H9 (cell line): ENCODE measurements at regions not wholly inside any gene's neighbourhood (a gene's known extent, or its start where the extent isn't known, plus 50 kb on each side); places are given as distances from the start of the nearest gene placed in this dataset.

Source experiments
- DNase-seq: peaks from one replicate; pipeline ENCODE4 v3.0.0-alpha.2; 2017
- H2AFZ ChIP-seq: one replicate; pipeline ENCODE4 v1.6.1; 2013; ENCODE audit warnings: mild to moderate bottlenecking, low read length, control low read depth, moderate library complexity
- H2AK5ac ChIP-seq: 2 replicates; pipeline ENCODE4 v1.6.1; 2013; ENCODE audit warnings: low read length, control low read depth, mixed read lengths; ENCODE audit not compliant: insufficient read length
- H2BK120ac ChIP-seq: one replicate; pipeline ENCODE4 v1.6.1; 2013; ENCODE audit warnings: low read depth, mild to moderate bottlenecking, low read length, control low read depth, inconsistent platforms; ENCODE audit not compliant: poor library complexity, severe bottlenecking
- H2BK12ac ChIP-seq: 2 replicates; pipeline ENCODE4 v1.6.1; 2013; ENCODE audit warnings: low read length, control low read depth, mixed read lengths, low read depth; ENCODE audit not compliant: insufficient read length
- H2BK15ac ChIP-seq: 2 replicates; pipeline ENCODE4 v1.6.1; 2013; ENCODE audit warnings: low read depth, low read length, control low read depth
- H2BK20ac ChIP-seq: one replicate; pipeline ENCODE4 v1.6.1; 2013; ENCODE audit warnings: low read depth, mild to moderate bottlenecking, low read length, control low read depth, inconsistent platforms; ENCODE audit not compliant: poor library complexity, severe bottlenecking
- H2BK5ac ChIP-seq: 2 replicates; pipeline ENCODE4 v1.6.1; 2013; ENCODE audit warnings: low read length, control low read depth, mixed read lengths; ENCODE audit not compliant: insufficient read length
- H3K14ac ChIP-seq: 2 replicates; pipeline ENCODE4 v1.6.1; 2013; ENCODE audit warnings: low read length, control low read depth; ENCODE audit not compliant: insufficient read depth
- H3K18ac ChIP-seq: 2 replicates; pipeline ENCODE4 v1.6.1; 2013; ENCODE audit warnings: low read depth, mild to moderate bottlenecking, mixed read lengths, low read length, control low read depth; ENCODE audit not compliant: insufficient read length
- H3K23ac ChIP-seq: 2 replicates; pipeline ENCODE4 v1.6.1; 2013; ENCODE audit warnings: low read length, control low read depth, mixed read lengths, low read depth; ENCODE audit not compliant: insufficient read length
- H3K23me2 ChIP-seq: 2 replicates; pipeline ENCODE4 v1.6.1; 2013; ENCODE audit warnings: low read depth, mild to moderate bottlenecking, mixed read lengths, low read length, control low read depth; ENCODE audit not compliant: insufficient read length, poor library complexity, severe bottlenecking
- H3K27ac ChIP-seq: 2 replicates; pipeline ENCODE4 v1.5.1; 2013; ENCODE audit warnings: low read length, control low read depth, mixed read lengths, low read depth; ENCODE audit not compliant: insufficient read length
- H3K27me3 ChIP-seq: 2 replicates; pipeline ENCODE4 v1.6.1; 2013; ENCODE audit warnings: low read length, control low read depth, inconsistent platforms; ENCODE audit not compliant: insufficient read depth
- H3K4ac ChIP-seq: 2 replicates; pipeline ENCODE4 v1.6.1; 2013; ENCODE audit warnings: low read depth, mild to moderate bottlenecking, control low read depth, inconsistent platforms, low read length, moderate library complexity
- H3K4me1 ChIP-seq: 2 replicates; pipeline ENCODE4 v1.6.1; 2013; ENCODE audit warnings: low read length, control low read depth, inconsistent platforms; ENCODE audit not compliant: insufficient read depth
- H3K4me2 ChIP-seq: 2 replicates; pipeline ENCODE4 v1.6.1; 2013; ENCODE audit warnings: low read length, control low read depth, mixed read lengths; ENCODE audit not compliant: insufficient read length, insufficient read depth
- H3K56ac ChIP-seq: 2 replicates; pipeline ENCODE4 v1.6.1; 2013; ENCODE audit warnings: low read depth, mild to moderate bottlenecking, mixed read lengths, low read length, control low read depth; ENCODE audit not compliant: insufficient read length
- H3K79me1 ChIP-seq: 2 replicates; pipeline ENCODE4 v1.6.1; 2013; ENCODE audit warnings: low read depth, mild to moderate bottlenecking, moderate library complexity, low read length, control low read depth, inconsistent platforms; ENCODE audit not compliant: insufficient read depth, poor library complexity, severe bottlenecking
- H3K79me2 ChIP-seq: 2 replicates; pipeline ENCODE4 v1.6.1; 2013; ENCODE audit warnings: low read length, control low read depth, inconsistent platforms; ENCODE audit not compliant: insufficient read depth
- H3K9ac ChIP-seq: 2 replicates; pipeline ENCODE4 v1.6.1; 2013; ENCODE audit warnings: low read length, control low read depth, mixed read lengths; ENCODE audit not compliant: insufficient read length; ENCODE audit errors: extremely low read depth
- H3K9me3 ChIP-seq: one replicate; pipeline ENCODE4 v1.6.1; 2013; ENCODE audit warnings: low read depth, low read length, inconsistent platforms; ENCODE audit not compliant: control insufficient read depth
- H3T11ph ChIP-seq: one replicate; pipeline ENCODE4 v1.6.1; 2013; ENCODE audit warnings: mild to moderate bottlenecking, low read length, control low read depth, inconsistent platforms
- H4K20me1 ChIP-seq: one replicate; pipeline ENCODE4 v1.6.1; 2013; ENCODE audit not compliant: control insufficient read depth, insufficient read length, insufficient read depth
- H4K5ac ChIP-seq: 2 replicates; pipeline ENCODE4 v1.6.1; 2013; ENCODE audit warnings: low read depth, mild to moderate bottlenecking, mixed read lengths, low read length, control low read depth; ENCODE audit not compliant: insufficient read length
- H4K8ac ChIP-seq: replicated peaks from 2 replicates; pipeline ENCODE4 v1.6.1; 2013; ENCODE audit warnings: low read length, control low read depth, mixed read lengths, low read depth; ENCODE audit not compliant: insufficient read length
- H4K91ac ChIP-seq: 2 replicates; pipeline ENCODE4 v1.6.1; 2013; ENCODE audit warnings: low read depth, mild to moderate bottlenecking, moderate library complexity, mixed read lengths, low read length, control low read depth; ENCODE audit not compliant: insufficient read length
- H3K27ac Mint-ChIP-seq, 3 experiments: 2 replicates in 2 of 3; 3 replicates in 1 of 3; pipeline ENCODE4 v1.8.0; 2020 to 2021; ENCODE audit warnings: mixed read lengths in 3 of 3, mild to moderate bottlenecking in 1 of 3, moderate library complexity in 1 of 3
- H3K27me3 Mint-ChIP-seq: 2 replicates; pipeline ENCODE4 v1.8.0; 2021; ENCODE audit warnings: low read depth, mild to moderate bottlenecking, moderate library complexity, mixed read lengths
- H3K36me3 Mint-ChIP-seq, 3 experiments: 2 replicates in 2 of 3; 3 replicates in 1 of 3; pipeline ENCODE4 v1.8.0; 2020 to 2021; ENCODE audit warnings: low read depth in 3 of 3, mixed read lengths in 3 of 3; ENCODE audit not compliant: insufficient read depth in 1 of 3
- H3K4me1 Mint-ChIP-seq, 2 experiments: 2 replicates each; pipeline ENCODE4 v1.8.0; 2020; ENCODE audit warnings: mixed read lengths in 2 of 2
- H3K4me3 Mint-ChIP-seq, 2 experiments: 2 replicates in 1 of 2; 3 replicates in 1 of 2; pipeline ENCODE4 v1.8.0; 2020 to 2021; ENCODE audit warnings: mild to moderate bottlenecking in 2 of 2, mixed read lengths in 2 of 2, moderate library complexity in 1 of 2
- H3K9me3 Mint-ChIP-seq, 2 experiments: 2 replicates in 1 of 2; 3 replicates in 1 of 2; pipeline ENCODE4 v1.8.0; 2020; ENCODE audit warnings: mild to moderate bottlenecking in 2 of 2, mixed read lengths in 2 of 2, moderate library complexity in 1 of 2
- CTCF ChIP-seq: fragments of 200-600 bp; sonication (generic); conservative IDR thresholded peaks from 3 replicates; pipeline ENCODE4 v1.8.0; 2021; ENCODE audit warnings: antibody characterized with exemption, mild to moderate bottlenecking
- WGBS: extraction: QIAGEN DNeasy Blood & Tissue Kit; methylation state at CpG from one replicate; pipeline ENCODE4 v1.1.7; 2013; ENCODE audit warnings: missing lambda C conversion rate, low lambda C conversion rate, mixed read lengths; ENCODE audit not compliant: insufficient read length; ENCODE audit errors: extremely low coverage; 5-methylcytosine and 5-hydroxymethylcytosine counted together

- H3K4me1 ChIP-seq, result 0 out of 2 replicates have a peak, but pooled peaks cover 3% of the 10 kb centered on the region
- no peak overlapping the region for H3K4me3 Mint-ChIP-seq
- H4K5ac ChIP-seq, result no peak overlapping the region
These were observed 336.9 kb upstream of the UMPS start for GRCh38 chr3:124393340-124393739.

More at GRCh38 chr3:124393340-124393739, 336.9 kb upstream of the UMPS start:
- no peak overlapping the region for H2BK20ac ChIP-seq
- H2BK120ac ChIP-seq, result no peak overlapping the region
- H3K4ac ChIP-seq, result no peak overlapping the region
- no CpG with 5 or more reads among the region's 2 CpGs for WGBS
- H3K23ac ChIP-seq, result no peak overlapping the region
- no peak overlapping the region for H3K9ac ChIP-seq
- no peak for DNase-seq
- H3K56ac ChIP-seq, result no peak overlapping the region
- H3K18ac ChIP-seq, result no peak overlapping the region
- no peak overlapping the region for H2AK5ac ChIP-seq
- no peak overlapping the region for H4K91ac ChIP-seq
- H3T11ph ChIP-seq, result no peak overlapping the region
- no peaks in the 10 kb centered on the region for H3K79me2 ChIP-seq
- H2AFZ ChIP-seq, result no peak overlapping the region
- H3K27ac ChIP-seq, result no peak overlapping the region
- no peaks in the 10 kb centered on the region for H4K20me1 ChIP-seq
- H2BK5ac ChIP-seq, result no peak overlapping the region
- no peak overlapping the region for H3K14ac ChIP-seq
- no peak overlapping the region for H2BK15ac ChIP-seq
- no peaks in the 10 kb centered on the region for H3K9me3 ChIP-seq
- no peaks in the 10 kb centered on the region for H3K23me2 ChIP-seq
- H2BK12ac ChIP-seq, result no peak overlapping the region
- Mint-ChIP-seq H3K4me1 (peaks cover 2% of the 10 kb centered on the region in 2 experiments), H3K27me3 (no peaks in the 10 kb centered on the region; the same call in 1 of the 2 replicates), H3K36me3 (no peaks in the 10 kb centered on the region), H3K9me3 (no peaks in the 10 kb centered on the region), H3K27ac (no peak overlapping the region)
- H4K8ac ChIP-seq, result no peak overlapping the region
- H3K27me3 ChIP-seq, result no peaks in the 10 kb centered on the region
- H3K79me1 ChIP-seq, result no peaks in the 10 kb centered on the region
- TF ChIP-seq CTCF, result no peak
- no peak overlapping the region for H3K4me2 ChIP-seq
